COLO668 (cell line): ENCODE measurements at regions not wholly inside any gene's neighbourhood (a gene's known extent, or its start where the extent isn't known, plus 50 kb on each side); places are given as distances from the start of the nearest gene placed in this dataset.

Experiments used
- DNase-seq: peaks from one replicate; lab custom pipeline; 2025; ENCODE audit not compliant: unreplicated experiment; lab: John Stamatoyannopoulos, UW

DNA sequence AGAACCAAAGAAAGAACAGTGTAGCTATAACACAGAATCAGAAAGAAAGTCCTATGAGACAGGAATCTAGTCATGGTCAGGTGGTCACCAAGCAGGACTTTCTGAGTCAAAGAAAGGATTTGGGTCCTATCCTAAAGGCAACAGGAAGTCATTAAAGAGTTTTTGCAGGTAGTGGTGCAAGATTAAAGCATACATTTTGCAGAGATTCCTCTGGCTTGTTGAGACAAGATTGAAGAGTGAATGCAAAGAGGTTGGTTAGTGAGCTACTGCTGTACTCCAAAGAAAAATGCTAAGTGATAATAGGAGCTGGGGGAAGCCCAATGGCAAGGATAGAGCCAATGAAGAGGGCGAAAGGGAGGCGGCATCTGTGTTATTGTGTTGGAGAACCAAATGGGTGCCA, 300.5 kb upstream of the KIF2A start:
- no peak for DNase-seq

DNA sequence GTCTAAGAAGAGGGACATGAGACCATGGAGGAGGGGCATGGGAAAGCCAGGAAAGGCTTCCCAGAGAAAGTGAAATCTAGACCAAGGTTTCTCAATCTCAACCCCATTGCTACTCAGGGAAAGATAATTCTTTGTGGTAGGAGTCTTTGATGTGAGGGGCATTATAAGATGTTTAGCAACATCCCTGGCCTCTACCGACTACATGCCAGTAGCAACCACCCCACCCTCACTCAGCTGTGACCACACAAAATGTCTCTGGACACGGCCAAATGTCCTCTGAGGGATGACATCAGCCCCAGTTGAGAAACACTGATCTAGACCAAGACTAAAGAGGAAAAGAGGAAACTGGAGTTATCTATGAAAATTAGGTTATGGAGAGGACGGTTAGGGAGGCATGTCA, 298.5 kb upstream of the KIF2A start:
- no peak for DNase-seq

DNA sequence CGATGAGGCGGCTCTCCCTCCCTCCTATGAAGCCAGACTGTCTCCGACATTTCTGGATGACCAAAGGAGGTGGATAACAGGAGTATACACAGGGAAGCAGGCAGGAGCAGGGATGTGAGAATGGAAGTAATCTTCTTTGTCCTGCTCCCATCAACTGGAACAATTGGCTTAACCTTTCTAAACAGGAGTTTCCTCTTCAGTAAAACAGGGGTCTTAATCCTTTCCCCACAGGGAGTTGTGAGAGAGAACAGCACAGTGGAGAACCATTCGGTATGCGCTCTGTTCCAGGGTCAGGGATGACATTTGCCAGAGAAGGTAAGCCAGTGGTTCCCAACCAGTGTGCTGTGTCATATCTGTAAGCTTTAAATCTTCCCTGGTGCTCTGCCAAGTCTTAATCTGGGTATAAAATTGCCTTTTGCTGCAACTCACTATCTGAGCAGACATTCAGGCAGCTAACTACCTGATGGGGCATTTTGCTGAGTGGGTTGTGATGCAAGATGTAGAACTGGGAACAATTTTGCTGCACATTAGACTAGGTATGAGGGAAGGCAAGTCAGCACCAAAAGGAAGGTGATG, 294.8 kb upstream of the KIF2A start:
- no peak for DNase-seq

DNA sequence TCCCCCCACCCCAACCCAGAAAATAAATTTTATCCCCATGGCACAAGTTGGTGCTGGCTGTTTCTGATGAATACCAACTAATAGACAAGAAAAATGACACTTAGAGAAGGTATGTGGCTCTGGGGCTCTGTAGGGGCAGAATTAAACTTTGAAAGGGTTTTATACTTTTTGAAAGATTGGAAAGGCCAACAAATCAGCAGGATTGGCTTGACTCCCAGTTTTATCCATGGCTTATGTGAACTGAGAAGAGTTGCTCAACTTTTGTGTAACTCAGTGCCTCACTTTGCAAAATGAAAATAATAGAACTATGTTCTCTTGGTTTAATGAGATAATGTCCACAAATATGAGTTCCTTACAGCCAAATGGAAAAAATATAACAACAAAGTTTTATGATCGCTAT, 288.9 kb upstream of the KIF2A start:
- no peak for DNase-seq

GRCh38 chr5:62029303-62029702, 276.7 kb upstream of the KIF2A start:
- DNase-seq, result no peak

- no peak for DNase-seq
Observed at GRCh38 chr5:62030326-62030725, 275.7 kb upstream of the KIF2A start.

DNA sequence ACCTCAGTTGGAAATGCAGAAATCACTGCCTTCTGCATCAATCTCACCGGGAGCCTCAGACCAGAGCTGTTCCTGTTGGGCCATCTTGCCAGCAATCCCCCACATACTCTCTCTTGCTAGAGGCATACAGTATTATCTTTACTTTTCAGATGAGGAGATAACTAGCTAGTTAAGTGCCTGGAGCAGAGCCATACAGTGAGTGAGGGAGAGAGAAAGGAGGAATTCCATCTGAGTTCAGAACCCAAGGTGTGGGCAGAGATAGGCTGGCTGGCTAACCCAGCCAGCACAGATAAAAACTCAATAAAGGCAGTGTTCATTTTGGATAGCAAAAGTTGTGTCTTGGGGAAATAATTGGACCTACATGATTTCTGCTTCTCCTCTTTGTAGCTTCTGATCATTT, 268.0 kb upstream of the KIF2A start:
- DNase-seq, result no peak

DNA sequence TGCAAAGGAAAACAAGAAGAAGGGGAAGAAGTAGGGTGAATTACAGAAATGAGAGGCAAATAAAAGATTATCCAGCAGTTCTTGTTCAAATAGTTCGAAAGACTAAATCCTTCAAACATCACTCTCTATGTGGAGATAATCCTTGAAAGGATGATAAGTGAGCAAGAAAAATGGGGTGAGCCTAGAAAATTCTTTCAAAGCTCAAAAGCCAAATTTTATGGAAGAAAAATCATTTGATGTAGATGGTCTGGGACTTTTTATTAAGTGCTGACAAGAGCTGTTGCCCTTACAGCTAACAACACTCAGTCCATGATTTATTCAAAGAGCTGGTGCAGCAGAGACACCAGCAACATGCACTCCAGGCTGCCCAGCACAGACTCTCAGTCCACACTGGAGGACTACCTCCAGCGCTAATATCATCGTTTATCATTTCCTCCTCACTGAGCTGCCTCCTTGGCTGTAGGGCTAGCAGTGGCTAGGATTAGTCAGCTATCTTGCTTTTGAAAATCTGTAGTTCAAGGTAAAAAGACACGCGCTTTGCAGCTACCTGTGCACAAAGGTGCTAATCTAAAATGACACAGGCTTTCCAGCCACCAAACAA, 264.8 kb upstream of the KIF2A start:
- no peak for DNase-seq

- no peak for DNase-seq
Observed at GRCh38 chr5:62042007-62042406, 264.0 kb upstream of the KIF2A start.

- DNase-seq, result no peak
Observed at GRCh38 chr5:62043289-62044280, 262.4 kb upstream of the KIF2A start.

DNA sequence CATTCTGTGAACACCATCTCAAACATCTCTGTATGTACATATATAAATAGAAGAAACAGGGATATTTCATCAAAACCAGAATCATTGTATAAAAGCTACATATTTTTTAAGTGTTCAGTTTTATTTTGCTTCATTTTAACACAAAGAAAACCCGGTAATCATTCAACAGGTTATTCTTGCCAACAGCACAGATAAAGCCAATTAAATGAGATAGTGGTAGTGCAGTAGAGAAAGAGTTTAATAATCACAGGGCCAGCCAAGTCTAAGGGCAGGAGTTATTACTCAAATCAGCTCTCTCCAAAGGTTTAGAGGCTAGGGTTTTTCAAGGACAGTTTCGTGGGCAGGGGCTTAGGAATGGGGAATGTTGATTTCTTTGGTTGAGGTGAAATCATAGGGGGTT, 261.0 kb upstream of the KIF2A start:
- DNase-seq, result no peak

GRCh38 chr5:62046191-62046590, 259.8 kb upstream of the KIF2A start:
- no peak for DNase-seq

GRCh38 chr5:62051747-62052146, 254.3 kb upstream of the KIF2A start:
- no peak for DNase-seq

DNA sequence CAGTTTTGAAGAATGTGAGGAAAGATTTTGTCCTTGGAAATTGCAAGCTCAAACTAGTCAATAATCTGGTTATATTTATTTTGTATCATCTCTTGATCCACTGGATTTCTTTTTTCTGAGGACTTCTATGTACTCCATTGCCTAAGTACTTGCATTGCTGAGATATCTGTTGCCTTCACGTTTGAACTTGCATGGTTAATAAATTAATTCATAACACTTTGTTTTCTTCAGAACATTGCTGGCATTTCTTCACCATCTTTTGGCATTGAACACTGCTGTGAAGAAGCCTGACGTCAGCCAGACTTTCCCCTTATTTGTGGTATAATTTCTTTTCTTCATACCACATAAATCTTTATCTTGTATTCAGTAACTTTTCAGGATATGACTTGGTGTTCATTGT, 246.0 kb upstream of the KIF2A start:
- no peak for DNase-seq

DNA sequence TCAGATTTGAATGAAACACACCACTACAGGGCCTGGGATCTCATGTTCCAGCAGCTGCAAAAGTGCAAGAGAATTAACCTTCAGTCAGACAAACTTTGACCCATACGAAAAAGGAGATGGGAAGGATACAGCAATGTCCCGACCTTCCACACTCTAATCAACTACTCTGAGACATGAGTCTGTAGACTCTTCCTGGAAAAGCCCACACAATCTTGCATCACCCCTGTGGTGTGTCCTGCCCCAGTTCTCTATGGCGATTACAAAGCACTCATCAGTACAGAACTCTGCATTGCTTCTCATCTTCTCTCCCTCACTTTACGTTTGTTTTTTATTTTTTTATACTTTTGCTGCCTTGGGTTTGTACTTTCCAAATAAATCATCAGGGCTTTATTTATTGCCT, 241.0 kb upstream of the KIF2A start:
- DNase-seq, result no peak

DNA sequence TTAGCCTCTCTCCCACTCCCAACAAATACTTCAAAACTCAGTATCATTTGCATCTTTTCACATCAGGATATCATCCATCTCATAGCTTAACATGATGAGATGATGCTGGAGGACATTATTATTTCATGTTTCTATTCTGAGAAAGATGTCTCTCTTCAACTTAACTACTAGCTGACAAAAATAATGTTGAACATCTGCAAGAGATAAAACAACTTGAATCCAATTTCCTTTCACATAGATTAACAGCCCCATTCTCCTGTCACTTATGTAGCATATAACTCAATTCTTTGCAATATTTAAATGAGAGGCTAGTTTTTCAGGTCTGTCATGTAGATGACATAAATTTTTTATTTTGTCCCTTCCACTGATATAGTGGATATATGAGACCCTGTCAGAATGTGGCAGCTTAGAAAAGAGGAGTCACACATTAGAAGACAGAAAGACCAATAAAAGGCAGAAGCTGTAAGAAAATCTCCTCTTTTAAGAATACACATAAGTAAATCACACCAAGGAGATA, 239.2 kb upstream of the KIF2A start:
- DNase-seq, result no peak

GRCh38 chr5:62068554-62068953, 237.5 kb upstream of the KIF2A start:
- DNase-seq, result no peak

- no peak for DNase-seq
Observed at GRCh38 chr5:62077387-62077786, 228.6 kb upstream of the KIF2A start.

GRCh38 chr5:62077823-62078550, 228.0 kb upstream of the KIF2A start:
- DNase-seq, result no peak

GRCh38 chr5:62082370-62082801, 223.6 kb upstream of the KIF2A start:
- no peak for DNase-seq

- DNase-seq, result no peak
Observed at GRCh38 chr5:62083247-62083646, 222.8 kb upstream of the KIF2A start.
